ENCODE measurements at regions not wholly inside any gene's neighbourhood (a gene's known extent, or its start where the extent isn't known, plus 50 kb on each side); places are given as distances from the start of the nearest gene placed in this dataset.

DNA sequence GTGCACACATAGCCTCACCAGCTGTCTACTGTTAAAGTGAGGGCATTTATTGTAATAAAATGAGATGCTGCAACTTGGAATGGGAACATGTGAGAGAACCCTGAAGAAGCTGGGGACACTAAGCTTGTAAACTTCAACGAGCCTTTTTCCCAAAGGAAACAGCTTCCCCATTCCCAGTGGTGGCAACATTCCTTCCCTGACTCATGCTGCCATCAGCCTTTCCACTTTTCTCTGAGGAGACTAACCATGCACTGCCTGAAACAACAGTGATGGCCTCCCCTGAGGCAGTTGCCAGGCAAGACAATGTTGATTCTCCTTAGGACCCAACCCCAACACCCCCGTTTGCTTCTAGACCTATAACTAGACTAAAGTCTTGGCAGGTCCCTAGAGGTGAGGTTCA lies 928.3 kb downstream of the GLUD2 start:
- DNase-seq (ENCODE audit: low read depth), result no peak
- TF ChIP-seq, protein P1, sequence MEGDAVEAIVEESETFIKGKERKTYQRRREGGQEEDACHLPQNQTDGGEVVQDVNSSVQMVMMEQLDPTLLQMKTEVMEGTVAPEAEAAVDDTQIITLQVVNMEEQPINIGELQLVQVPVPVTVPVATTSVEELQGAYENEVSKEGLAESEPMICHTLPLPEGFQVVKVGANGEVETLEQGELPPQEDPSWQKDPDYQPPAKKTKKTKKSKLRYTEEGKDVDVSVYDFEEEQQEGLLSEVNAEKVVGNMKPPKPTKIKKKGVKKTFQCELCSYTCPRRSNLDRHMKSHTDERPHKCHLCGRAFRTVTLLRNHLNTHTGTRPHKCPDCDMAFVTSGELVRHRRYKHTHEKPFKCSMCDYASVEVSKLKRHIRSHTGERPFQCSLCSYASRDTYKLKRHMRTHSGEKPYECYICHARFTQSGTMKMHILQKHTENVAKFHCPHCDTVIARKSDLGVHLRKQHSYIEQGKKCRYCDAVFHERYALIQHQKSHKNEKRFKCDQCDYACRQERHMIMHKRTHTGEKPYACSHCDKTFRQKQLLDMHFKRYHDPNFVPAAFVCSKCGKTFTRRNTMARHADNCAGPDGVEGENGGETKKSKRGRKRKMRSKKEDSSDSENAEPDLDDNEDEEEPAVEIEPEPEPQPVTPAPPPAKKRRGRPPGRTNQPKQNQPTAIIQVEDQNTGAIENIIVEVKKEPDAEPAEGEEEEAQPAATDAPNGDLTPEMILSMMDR (conservative IDR thresholded peaks at IDR 0.05; ENCODE audit: low read length), result no peak
- H3K4me3 ChIP-seq (ENCODE audit: low read length), result no peak overlapping the region

GRCh38 chrX:121987163-121987562 lies 939.8 kb downstream of the GLUD2 start:
- DNase-seq (ENCODE audit: low read depth), result peak; percentile 68

GRCh38 chrX:121987835-121988234 lies 940.4 kb downstream of the GLUD2 start:
- TF ChIP-seq, protein P1 (conservative IDR thresholded peaks at IDR 0.05; ENCODE audit: low read length), result no peak
- H3K4me3 ChIP-seq (ENCODE audit: low read length), result no peak overlapping the region
- DNase-seq (ENCODE audit: low read depth), result no peak

More at GRCh38 chrX:121987163-121987562, 939.8 kb downstream of the GLUD2 start:
- TF ChIP-seq, protein P1 (conservative IDR thresholded peaks at IDR 0.05; ENCODE audit: low read length), result no peak
- H3K4me3 ChIP-seq (ENCODE audit: low read length), result no peak overlapping the region

DNA sequence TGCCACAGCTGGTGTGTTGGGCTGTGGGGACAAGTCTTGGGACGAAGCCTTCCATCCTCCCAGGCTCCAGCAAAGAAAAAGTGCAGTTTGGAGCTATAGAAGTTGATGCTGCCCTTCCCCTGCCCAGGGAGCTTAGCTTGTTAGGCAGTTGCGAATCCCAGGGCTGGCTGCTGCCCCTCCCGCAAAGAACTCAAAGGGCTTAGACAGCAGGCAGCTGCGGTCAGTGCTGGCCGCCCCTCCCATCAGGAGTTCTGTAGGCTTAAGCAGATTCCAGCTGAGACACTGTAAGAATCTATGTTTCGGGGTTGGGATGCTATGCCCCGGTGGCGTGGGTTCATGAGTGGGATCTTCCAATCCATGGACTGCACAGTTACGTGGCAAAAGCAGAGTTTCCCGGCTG lies 956.7 kb downstream of the GLUD2 start:
- no peak for DNase-seq (ENCODE audit: low read depth)
- TF ChIP-seq, protein P1 (conservative IDR thresholded peaks at IDR 0.05; ENCODE audit: low read length), result no peak
- H3K4me3 ChIP-seq (ENCODE audit: low read length), result no peak overlapping the region

- no peak for DNase-seq (ENCODE audit: low read depth)
- no peak overlapping the region for H3K4me3 ChIP-seq (ENCODE audit: low read length)
- TF ChIP-seq, protein P1 (conservative IDR thresholded peaks at IDR 0.05; ENCODE audit: low read length), result no peak
These were observed 979.3 kb downstream of the GLUD2 start for GRCh38 chrX:122026665-122027064.

GRCh38 chrX:122046226-122046625 lies 998.8 kb downstream of the GLUD2 start:
- DNase-seq (ENCODE audit: low read depth), result no peak
- TF ChIP-seq, protein P1 (conservative IDR thresholded peaks at IDR 0.05; ENCODE audit: low read length), result no peak
- no peak overlapping the region for H3K4me3 ChIP-seq (ENCODE audit: low read length)

GRCh38 chrX:122046815-122047214 lies 999.4 kb downstream of the GLUD2 start:
- no peak overlapping the region for H3K4me3 ChIP-seq (ENCODE audit: low read length)
- TF ChIP-seq, protein P1 (conservative IDR thresholded peaks at IDR 0.05; ENCODE audit: low read length), result no peak
- DNase-seq (ENCODE audit: low read depth), result no peak

Measured in AG10803 (cell line).